K562 (cell line): ENCODE measurements at regions not wholly inside any gene's neighbourhood (a gene's known extent, or its start where the extent isn't known, plus 50 kb on each side); places are given as distances from the start of the nearest gene placed in this dataset.

ENCODE experiments used
- FOXJ2 ChIP-seq: fragments of 200-800 bp; sonication (Bioruptor generic); IDR thresholded peaks from 2 replicates; pipeline ENCODE4 v1.6.1; 2016; ENCODE audit warnings: missing genetic modification characterization, missing compliant biosample characterization
- NR1H2 ChIP-seq: sonication (generic); formaldehyde crosslinking; IDR thresholded peaks from 2 replicates; pipeline ENCODE4 v1.4.0; 2020; ENCODE audit warnings: mild to moderate bottlenecking, missing genetic modification reagents
- ZNF23 ChIP-seq: fragments of 250-450 bp; sonication (Bioruptor Pico); IDR thresholded peaks from 2 replicates; pipeline ENCODE4 v1.4.0; 2020; ENCODE audit warnings: mild to moderate bottlenecking
- ZNF507 ChIP-seq: conservative IDR thresholded peaks from 2 replicates; pipeline ENCODE4 v1.6.1; 2017; ENCODE audit warnings: missing genetic modification characterization, missing compliant biosample characterization
- ZNF77 ChIP-seq: fragments of 250-450 bp; sonication (Bioruptor Pico); IDR thresholded peaks from 2 replicates; pipeline ENCODE4 v1.5.0; 2020
- TF ChIP-seq, protein P1 (sequence below): fragments of 450-650 bp; IDR thresholded peaks from 2 replicates; pipeline ENCODE4 v1.6.1; 2016; ENCODE audit warnings: mild to moderate bottlenecking, moderate library complexity

DNA sequence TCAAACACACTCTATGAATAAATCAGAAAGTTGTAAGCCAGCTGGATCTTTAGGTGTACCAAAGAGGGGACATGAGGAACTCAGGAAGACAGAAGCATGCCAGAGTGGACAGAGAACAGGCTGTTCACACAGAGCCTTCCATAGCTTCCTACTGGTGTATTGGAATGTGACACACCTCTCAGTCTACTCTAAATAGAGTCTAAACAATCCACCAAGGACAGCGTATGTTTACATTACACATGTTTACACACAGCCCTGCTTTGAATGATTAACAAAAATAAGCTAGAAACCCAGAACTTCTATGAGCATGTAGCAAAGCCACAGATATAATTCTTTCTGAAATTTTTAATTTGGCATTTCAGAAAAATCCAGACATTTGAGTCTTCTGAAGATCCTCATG, 1279.0 kb upstream of the CDH8 start (continued):
- TF ChIP-seq, protein P1, sequence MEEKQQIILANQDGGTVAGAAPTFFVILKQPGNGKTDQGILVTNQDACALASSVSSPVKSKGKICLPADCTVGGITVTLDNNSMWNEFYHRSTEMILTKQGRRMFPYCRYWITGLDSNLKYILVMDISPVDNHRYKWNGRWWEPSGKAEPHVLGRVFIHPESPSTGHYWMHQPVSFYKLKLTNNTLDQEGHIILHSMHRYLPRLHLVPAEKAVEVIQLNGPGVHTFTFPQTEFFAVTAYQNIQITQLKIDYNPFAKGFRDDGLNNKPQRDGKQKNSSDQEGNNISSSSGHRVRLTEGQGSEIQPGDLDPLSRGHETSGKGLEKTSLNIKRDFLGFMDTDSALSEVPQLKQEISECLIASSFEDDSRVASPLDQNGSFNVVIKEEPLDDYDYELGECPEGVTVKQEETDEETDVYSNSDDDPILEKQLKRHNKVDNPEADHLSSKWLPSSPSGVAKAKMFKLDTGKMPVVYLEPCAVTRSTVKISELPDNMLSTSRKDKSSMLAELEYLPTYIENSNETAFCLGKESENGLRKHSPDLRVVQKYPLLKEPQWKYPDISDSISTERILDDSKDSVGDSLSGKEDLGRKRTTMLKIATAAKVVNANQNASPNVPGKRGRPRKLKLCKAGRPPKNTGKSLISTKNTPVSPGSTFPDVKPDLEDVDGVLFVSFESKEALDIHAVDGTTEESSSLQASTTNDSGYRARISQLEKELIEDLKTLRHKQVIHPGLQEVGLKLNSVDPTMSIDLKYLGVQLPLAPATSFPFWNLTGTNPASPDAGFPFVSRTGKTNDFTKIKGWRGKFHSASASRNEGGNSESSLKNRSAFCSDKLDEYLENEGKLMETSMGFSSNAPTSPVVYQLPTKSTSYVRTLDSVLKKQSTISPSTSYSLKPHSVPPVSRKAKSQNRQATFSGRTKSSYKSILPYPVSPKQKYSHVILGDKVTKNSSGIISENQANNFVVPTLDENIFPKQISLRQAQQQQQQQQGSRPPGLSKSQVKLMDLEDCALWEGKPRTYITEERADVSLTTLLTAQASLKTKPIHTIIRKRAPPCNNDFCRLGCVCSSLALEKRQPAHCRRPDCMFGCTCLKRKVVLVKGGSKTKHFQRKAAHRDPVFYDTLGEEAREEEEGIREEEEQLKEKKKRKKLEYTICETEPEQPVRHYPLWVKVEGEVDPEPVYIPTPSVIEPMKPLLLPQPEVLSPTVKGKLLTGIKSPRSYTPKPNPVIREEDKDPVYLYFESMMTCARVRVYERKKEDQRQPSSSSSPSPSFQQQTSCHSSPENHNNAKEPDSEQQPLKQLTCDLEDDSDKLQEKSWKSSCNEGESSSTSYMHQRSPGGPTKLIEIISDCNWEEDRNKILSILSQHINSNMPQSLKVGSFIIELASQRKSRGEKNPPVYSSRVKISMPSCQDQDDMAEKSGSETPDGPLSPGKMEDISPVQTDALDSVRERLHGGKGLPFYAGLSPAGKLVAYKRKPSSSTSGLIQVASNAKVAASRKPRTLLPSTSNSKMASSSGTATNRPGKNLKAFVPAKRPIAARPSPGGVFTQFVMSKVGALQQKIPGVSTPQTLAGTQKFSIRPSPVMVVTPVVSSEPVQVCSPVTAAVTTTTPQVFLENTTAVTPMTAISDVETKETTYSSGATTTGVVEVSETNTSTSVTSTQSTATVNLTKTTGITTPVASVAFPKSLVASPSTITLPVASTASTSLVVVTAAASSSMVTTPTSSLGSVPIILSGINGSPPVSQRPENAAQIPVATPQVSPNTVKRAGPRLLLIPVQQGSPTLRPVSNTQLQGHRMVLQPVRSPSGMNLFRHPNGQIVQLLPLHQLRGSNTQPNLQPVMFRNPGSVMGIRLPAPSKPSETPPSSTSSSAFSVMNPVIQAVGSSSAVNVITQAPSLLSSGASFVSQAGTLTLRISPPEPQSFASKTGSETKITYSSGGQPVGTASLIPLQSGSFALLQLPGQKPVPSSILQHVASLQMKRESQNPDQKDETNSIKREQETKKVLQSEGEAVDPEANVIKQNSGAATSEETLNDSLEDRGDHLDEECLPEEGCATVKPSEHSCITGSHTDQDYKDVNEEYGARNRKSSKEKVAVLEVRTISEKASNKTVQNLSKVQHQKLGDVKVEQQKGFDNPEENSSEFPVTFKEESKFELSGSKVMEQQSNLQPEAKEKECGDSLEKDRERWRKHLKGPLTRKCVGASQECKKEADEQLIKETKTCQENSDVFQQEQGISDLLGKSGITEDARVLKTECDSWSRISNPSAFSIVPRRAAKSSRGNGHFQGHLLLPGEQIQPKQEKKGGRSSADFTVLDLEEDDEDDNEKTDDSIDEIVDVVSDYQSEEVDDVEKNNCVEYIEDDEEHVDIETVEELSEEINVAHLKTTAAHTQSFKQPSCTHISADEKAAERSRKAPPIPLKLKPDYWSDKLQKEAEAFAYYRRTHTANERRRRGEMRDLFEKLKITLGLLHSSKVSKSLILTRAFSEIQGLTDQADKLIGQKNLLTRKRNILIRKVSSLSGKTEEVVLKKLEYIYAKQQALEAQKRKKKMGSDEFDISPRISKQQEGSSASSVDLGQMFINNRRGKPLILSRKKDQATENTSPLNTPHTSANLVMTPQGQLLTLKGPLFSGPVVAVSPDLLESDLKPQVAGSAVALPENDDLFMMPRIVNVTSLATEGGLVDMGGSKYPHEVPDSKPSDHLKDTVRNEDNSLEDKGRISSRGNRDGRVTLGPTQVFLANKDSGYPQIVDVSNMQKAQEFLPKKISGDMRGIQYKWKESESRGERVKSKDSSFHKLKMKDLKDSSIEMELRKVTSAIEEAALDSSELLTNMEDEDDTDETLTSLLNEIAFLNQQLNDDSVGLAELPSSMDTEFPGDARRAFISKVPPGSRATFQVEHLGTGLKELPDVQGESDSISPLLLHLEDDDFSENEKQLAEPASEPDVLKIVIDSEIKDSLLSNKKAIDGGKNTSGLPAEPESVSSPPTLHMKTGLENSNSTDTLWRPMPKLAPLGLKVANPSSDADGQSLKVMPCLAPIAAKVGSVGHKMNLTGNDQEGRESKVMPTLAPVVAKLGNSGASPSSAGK: no peak
- TF ChIP-seq ZNF23 (CRISPR knock-in tag) (no peak), ZNF77 (CRISPR knock-in tag) (no peak), FOXJ2 (no peak), ZNF507 (tag) (no peak), NR1H2 (CRISPR knock-in tag) (no peak)
